Peyer's patch (tissue), 4 donors: ENCODE measurements at regions not wholly inside any gene's neighbourhood (a gene's known extent, or its start where the extent isn't known, plus 50 kb on each side); places are given as distances from the start of the nearest gene placed in this dataset.

Source experiments
- DNase-seq, 3 donors: peaks; one replicate each; pipeline ENCODE4 v3.0.0-alpha.2; 2017 to 2019
- H3K27ac ChIP-seq, 4 donors: fragments of 200-600 bp; sonication (generic); one replicate each; pipeline ENCODE4 v1.5.1; 2016 to 2019
- H3K27me3 ChIP-seq, 2 donors: fragments of 200-600 bp; sonication (generic); one replicate each; pipeline ENCODE4 v1.5.1; 2019
- H3K36me3 ChIP-seq, 3 donors: fragments of 200-600 bp; sonication (generic); one replicate each; pipeline ENCODE4 v1.5.1; 2016 to 2019
- H3K4me1 ChIP-seq, 4 donors: fragments of 200-600 bp; sonication (generic); one replicate each; pipeline ENCODE4 v1.5.1; 2016 to 2019
- H3K4me3 ChIP-seq, 4 donors: fragments of 200-600 bp; sonication (generic); 1 replicate in 3 of 4; 2 replicates in 1 of 4; pipeline ENCODE4 v1.5.1; 2016 to 2019; ENCODE audit warnings: mild to moderate bottlenecking in 1 of 4
- H3K9me3 ChIP-seq, 4 donors: fragments of 200-600 bp; sonication (generic); one replicate each; pipeline ENCODE4 v1.5.1; 2016 to 2019; ENCODE audit warnings: mild to moderate bottlenecking in 1 of 4
- POLR2A ChIP-seq, 2 donors: fragments of 450-650 bp; IDR thresholded peaks; one replicate each; pipeline ENCODE4 v1.5.1; 2017; ENCODE audit warnings: antibody characterized with exemption in 2 of 2, mild to moderate bottlenecking in 2 of 2, moderate library complexity in 2 of 2
- TF ChIP-seq, protein P1 (sequence below), 6 experiments: fragments of 450-650 bp in 4 of 6; fragments of 200-600 bp in 2 of 6; sonication (generic) in 1 of 6; IDR thresholded peaks; one replicate each; pipeline ENCODE4 v1.5.1; 2017 to 2019; ENCODE audit warnings: antibody characterized with exemption in 6 of 6, mild to moderate bottlenecking in 3 of 6, moderate library complexity in 1 of 6

DNA sequence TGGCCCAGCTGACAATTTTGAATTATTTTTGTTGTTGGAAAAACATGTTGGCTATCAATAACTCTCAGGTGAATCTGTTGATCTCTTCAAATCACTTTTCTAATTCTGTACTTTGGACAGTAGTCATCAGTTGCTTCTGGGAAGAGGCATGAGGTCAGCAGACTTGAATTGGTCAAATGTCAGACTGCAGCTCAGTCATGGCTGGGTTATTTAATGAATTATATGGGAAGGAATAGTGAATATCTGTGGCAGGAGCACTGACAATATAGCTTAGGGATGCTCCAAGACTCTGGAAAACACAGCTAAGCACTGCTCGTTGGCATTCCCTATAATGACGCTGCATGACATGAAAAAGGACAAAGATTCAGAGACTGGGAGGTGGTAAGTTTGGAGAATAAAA, 98.8 kb upstream of the GAP43 start:
- no peak for DNase-seq
- Histone ChIP-seq H3K36me3 (no peaks in the 10 kb centered on the region), H3K27ac (no peak overlapping the region), H3K27me3 (no peaks in the 10 kb centered on the region), H3K9me3 (no peaks in the 10 kb centered on the region), H3K4me1 (no peaks in the 10 kb centered on the region), H3K4me3 (no peak overlapping the region)
- TF ChIP-seq, protein P1, sequence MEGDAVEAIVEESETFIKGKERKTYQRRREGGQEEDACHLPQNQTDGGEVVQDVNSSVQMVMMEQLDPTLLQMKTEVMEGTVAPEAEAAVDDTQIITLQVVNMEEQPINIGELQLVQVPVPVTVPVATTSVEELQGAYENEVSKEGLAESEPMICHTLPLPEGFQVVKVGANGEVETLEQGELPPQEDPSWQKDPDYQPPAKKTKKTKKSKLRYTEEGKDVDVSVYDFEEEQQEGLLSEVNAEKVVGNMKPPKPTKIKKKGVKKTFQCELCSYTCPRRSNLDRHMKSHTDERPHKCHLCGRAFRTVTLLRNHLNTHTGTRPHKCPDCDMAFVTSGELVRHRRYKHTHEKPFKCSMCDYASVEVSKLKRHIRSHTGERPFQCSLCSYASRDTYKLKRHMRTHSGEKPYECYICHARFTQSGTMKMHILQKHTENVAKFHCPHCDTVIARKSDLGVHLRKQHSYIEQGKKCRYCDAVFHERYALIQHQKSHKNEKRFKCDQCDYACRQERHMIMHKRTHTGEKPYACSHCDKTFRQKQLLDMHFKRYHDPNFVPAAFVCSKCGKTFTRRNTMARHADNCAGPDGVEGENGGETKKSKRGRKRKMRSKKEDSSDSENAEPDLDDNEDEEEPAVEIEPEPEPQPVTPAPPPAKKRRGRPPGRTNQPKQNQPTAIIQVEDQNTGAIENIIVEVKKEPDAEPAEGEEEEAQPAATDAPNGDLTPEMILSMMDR (IDR thresholded peaks at IDR 0.05) = no peak
- no peak for TF ChIP-seq POLR2A (IDR thresholded peaks at IDR 0.05)

DNA sequence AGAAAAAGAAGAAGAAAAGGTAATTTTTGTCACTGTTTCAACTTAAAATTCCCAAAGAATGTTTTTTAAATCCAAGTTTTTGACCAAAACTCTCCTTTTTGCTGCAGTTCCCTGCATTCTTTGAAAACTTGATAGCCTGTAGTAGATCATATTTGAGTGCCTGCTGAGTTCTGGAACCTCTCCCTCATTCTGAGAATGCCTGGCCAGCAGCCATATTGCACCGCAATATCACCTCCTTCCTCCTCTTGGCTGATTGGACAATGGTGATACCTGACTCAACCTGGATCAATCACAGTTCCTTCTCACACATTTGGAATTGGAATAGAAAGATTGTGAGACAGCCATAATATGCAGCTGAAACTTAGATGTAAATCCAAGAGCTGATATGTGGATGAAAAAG, 97.6 kb upstream of the GAP43 start:
- no peak for TF ChIP-seq POLR2A (IDR thresholded peaks at IDR 0.05)
- TF ChIP-seq, protein P1 (IDR thresholded peaks at IDR 0.05) = no peak
- Histone ChIP-seq H3K9me3 (no peaks in the 10 kb centered on the region), H3K27me3 (no peaks in the 10 kb centered on the region), H3K4me1 (no peaks in the 10 kb centered on the region), H3K4me3 (no peak overlapping the region), H3K27ac (no peak overlapping the region), H3K36me3 (no peaks in the 10 kb centered on the region)
- DNase-seq = no peak

DNA sequence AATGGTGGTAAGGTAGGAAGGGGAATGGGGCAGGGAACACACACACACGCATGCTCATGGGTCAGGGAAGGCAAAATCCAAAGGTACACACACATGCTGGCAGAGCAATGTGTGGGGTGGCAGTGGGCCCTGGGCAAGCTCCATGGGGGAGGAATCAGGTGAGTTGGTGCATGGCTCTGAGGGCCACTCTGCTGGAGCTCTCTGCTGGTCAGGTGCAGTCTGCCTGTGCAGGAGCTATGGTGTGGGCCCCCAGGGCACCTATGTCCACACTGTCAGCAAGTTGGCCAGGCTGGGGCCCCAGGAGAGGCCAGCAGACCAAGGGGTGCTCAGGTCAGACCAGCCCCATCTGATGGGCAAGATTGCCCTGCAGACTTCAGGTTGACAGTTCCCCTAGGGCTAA, 90.1 kb upstream of the GAP43 start:
- Histone ChIP-seq H3K4me1 (no peaks in the 10 kb centered on the region), H3K36me3 (no peaks in the 10 kb centered on the region), H3K4me3 (no peak overlapping the region), H3K27ac (no peak overlapping the region), H3K27me3 (no peaks in the 10 kb centered on the region), H3K9me3 (no peaks in the 10 kb centered on the region)
- TF ChIP-seq, protein P1 (IDR thresholded peaks at IDR 0.05) = no peak
- no peak for TF ChIP-seq POLR2A (IDR thresholded peaks at IDR 0.05)
- peak in 1 of 3 donors; percentile 39 for DNase-seq

DNA sequence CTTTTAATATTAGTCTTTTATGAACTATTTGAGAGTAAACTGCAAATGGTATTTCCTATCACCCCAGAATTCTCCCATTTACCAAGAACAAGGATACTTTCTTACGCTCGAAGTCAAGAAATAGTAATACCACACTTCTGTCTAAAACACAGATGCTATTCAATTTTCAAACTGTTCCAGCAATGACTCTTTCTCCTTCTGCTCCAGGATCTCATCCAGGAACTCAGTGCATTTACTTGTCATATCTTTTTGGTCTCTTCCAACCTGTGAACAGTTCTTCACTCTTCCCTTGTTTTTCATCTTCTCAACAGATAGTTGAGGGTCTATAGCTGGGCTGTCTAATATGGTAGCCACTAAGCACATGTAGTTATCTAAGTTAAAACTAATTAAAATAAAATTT, 87.1 kb upstream of the GAP43 start:
- H3K27ac ChIP-seq = no peak overlapping the region
- no peak for DNase-seq
- TF ChIP-seq, protein P1 (IDR thresholded peaks at IDR 0.05) = no peak
- no peak for TF ChIP-seq POLR2A (IDR thresholded peaks at IDR 0.05)
- no peak overlapping the region for H3K4me3 ChIP-seq
- H3K27me3 ChIP-seq = no peaks in the 10 kb centered on the region
- no peaks in the 10 kb centered on the region for H3K36me3 ChIP-seq
- H3K9me3 ChIP-seq = no peaks in the 10 kb centered on the region
- no peaks in the 10 kb centered on the region for H3K4me1 ChIP-seq

DNA sequence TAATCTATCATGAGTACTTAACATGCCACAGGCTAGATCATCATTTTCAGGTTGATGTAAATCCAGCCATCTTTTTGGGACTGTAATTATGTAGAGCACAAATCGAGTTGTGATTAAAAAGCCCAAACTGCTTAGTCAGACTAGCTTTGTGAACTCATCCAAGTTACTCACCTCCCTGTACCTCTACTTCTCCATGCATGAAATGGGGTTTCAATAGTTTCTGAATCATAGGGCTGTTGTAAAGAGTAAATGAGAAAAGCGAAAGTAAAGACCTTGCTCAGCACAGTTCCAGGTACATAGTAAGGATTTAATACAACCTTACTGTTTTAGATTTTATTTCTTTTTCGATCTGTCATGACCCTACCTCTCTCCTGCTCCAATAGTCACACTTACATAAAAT, 85.6 kb upstream of the GAP43 start:
- Histone ChIP-seq H3K4me1 (no peaks in the 10 kb centered on the region), H3K4me3 (no peak overlapping the region), H3K27me3 (no peaks in the 10 kb centered on the region), H3K27ac (no peak overlapping the region), H3K9me3 (no peaks in the 10 kb centered on the region), H3K36me3 (no peaks in the 10 kb centered on the region)
- DNase-seq = no peak
- TF ChIP-seq POLR2A (IDR thresholded peaks at IDR 0.05) = no peak
- TF ChIP-seq, protein P1 (IDR thresholded peaks at IDR 0.05) = no peak

DNA sequence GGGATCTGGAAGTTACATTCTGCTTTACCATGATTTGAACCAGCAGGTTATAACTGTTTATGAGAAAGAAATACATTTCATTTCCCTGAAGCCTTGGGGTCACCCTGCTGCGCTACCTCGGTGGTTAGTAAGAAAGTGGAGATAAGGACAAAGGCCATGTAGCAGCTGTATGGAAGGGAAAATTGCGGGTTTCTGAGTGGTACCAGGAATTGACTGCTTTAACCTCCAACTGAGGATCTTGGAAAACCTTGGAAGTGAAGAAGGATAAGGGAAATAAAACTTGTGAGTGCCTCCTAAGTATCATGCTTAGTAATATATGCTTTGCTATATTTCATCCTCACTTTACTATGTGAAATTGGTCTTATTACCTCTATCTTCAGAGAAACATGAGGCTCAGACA, 76.1 kb upstream of the GAP43 start:
- H3K27ac ChIP-seq = no peak overlapping the region
- DNase-seq = no peak
- H3K4me3 ChIP-seq = no peak overlapping the region
- H3K4me1 ChIP-seq = no peaks in the 10 kb centered on the region
- H3K27me3 ChIP-seq = no peaks in the 10 kb centered on the region
- no peaks in the 10 kb centered on the region for H3K36me3 ChIP-seq
- no peaks in the 10 kb centered on the region for H3K9me3 ChIP-seq
- TF ChIP-seq POLR2A (IDR thresholded peaks at IDR 0.05) = no peak
- TF ChIP-seq, protein P1 (IDR thresholded peaks at IDR 0.05) = no peak
